HT-29 (cell line): ENCODE measurements at regions not wholly inside any gene's neighbourhood (a gene's known extent, or its start where the extent isn't known, plus 50 kb on each side); places are given as distances from the start of the nearest gene placed in this dataset.

Source experiments
- DNase-seq: peaks from one replicate; pipeline ENCODE4 v3.0.0-alpha.2; 2015; ENCODE audit warnings: low spot score

DNA sequence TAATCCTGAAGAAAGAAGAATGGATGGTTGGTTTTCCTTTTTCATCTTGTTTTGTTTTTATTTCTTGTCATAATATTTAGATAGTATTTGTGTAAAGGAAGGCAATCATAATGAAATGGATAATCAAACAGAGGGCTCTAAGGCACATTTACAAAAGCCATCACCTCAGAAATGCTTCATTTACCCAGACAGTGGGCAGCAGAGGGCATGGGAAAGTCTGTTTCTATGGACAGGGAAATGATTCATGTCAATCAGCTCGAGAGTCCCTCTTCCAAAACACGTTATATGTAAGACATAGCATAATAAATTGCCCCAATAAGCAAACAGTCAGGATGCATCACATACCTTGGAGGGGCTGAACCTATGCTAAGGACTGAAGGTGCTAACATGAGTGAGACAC, 426.1 kb downstream of the PLPP3 start:
- DNase-seq, result no peak

DNA sequence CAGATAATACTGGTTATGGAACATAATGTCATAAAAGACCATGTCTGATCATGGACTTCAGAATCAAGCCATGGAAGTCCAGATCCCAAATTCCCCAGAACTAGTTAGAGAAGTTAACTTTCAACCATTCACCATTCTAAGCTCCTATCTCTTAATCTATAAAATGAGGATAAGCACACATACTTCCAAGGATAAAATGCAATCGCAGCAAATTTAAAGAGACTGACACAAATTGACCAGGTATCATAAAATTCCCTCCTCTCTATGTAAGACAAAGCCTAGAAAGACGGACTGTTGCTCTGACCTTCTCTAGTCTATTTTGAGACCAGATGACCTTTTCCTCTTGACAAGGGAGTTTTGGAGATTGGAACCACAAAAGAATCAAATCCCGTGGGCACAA, 426.7 kb downstream of the PLPP3 start:
- no peak for DNase-seq

- no peak for DNase-seq
Observed at GRCh38 chr1:56151402-56151801, 428.0 kb downstream of the PLPP3 start.

GRCh38 chr1:56150441-56151215, 428.7 kb downstream of the PLPP3 start:
- DNase-seq, result no peak

DNA sequence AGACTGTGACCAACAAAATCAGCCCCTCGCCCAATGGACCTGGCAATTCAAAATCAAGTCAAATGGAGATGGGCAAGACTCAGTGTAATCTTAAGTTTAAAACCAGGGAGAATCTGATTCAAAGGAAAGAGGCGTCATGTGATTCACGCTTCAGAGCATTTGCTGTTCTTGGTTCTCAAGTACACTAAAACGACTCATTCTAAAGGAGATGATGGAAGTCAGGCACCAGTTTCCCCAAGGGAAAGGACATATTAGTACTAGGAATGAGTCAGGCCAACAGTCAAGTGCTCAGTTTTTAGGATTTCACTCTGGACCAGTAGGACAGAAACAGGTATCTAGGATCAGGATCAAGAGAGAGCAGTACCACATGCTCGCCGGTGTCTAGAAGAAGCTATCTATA, 429.6 kb downstream of the PLPP3 start:
- no peak for DNase-seq

DNA sequence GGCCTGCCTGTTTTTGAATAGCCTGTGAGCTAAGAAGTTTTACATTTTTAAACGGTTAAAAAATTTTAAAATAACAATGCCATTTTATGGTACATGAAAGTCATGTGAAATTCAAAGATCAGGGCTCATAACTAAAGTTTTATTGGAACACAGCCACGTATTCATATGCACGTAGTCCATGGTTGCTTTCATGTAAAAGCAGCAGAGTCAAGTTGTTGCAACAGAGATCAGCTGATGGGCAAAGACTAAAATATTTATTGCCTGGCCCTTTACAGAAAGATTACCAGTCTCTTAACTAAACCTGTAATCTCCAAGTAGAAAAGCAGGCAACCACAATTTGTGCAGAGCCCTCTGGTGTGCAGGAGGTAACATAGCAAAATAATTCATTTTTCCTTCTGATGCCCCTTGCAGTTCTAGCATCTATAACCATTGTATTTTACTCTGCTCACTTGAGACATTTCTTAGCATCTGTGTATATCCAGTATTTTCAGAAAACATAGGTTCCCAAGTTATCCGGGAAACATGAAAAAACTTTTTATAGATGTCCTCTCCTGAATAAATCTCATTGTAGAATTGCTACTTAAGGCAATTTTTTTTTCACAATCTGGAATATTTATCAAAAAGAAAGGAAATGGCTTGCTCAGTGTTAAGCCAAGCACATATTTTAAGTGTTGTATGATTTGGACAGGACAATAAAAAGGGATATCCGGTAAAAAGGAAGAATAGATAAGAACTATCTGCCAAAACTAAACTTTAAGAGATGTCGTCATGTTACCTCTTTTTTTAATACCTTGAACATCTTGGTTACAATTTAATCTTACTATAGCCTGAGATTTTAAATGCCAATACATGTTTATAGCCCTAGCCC, 430.8 kb downstream of the PLPP3 start:
- DNase-seq, result peak; percentile 5

- no peak for DNase-seq
Observed at GRCh38 chr1:56147459-56147858, 431.9 kb downstream of the PLPP3 start.

GRCh38 chr1:56147034-56147433, 432.3 kb downstream of the PLPP3 start:
- DNase-seq, result no peak

GRCh38 chr1:56146449-56146848, 432.9 kb downstream of the PLPP3 start:
- no peak for DNase-seq

DNA sequence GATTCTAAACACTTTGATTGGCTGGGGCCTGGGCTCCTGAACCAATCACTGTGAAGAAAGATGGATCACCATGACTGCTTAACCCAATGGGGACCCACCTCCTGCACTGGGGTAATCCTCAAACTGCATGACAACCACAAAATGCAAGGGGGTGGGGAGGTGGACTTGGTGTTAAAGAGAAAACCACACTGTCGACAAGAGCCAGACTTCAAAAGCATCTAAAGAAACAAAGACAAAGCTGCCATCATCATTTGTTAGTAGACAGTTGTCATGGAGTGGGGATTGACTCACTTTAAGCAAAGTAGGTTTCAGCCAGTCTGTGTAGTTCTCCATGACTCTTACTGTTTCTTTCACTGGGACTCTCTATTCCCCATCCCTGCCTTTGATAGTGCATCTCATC, 433.8 kb downstream of the PLPP3 start:
- no peak for DNase-seq

DNA sequence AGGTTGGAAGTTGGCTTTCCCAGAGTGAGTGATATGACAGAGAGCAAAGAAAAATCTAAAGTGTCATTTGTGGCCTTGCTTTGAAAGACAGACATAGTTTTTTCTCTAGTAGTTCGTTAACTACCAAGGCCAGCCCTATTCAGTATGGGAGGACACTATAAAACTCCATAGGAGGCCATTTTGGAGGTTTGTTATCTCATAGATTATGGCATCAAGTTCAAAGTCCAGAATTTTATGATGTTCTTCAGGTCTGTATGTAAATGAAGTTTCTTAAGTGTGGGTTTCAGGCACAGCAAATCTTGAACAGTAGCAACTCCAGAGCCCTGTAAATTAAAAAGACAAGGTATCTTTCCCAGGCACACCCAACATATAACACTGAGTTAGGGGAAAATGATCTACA, 437.1 kb downstream of the PLPP3 start:
- DNase-seq, result no peak

- no peak for DNase-seq
Observed at GRCh38 chr1:56139836-56140235, 439.5 kb downstream of the PLPP3 start.

- no peak for DNase-seq
Observed at GRCh38 chr1:56137521-56138505, 441.6 kb downstream of the PLPP3 start.

DNA sequence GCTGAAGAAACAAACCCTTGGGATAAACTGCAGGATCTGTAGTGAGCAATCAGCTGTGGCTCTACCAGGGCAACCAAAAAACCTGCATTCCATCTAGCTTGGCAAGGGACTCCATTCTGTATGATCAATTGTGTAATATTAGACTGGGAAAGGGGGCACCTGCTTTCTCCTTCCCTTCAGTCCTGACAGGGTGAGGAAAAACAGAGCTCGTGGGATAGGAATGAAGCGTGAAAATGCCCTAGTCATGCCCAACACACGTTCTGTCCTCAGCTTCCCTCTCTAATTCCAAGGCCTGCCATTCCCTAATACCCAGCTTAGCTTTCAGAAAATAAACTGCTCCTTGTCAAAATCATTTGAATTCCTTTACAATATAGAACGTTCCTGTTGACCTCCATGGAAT, 442.3 kb downstream of the PLPP3 start:
- DNase-seq, result no peak

- no peak for DNase-seq
Observed at GRCh38 chr1:56135864-56136147, 443.6 kb downstream of the PLPP3 start.

DNA sequence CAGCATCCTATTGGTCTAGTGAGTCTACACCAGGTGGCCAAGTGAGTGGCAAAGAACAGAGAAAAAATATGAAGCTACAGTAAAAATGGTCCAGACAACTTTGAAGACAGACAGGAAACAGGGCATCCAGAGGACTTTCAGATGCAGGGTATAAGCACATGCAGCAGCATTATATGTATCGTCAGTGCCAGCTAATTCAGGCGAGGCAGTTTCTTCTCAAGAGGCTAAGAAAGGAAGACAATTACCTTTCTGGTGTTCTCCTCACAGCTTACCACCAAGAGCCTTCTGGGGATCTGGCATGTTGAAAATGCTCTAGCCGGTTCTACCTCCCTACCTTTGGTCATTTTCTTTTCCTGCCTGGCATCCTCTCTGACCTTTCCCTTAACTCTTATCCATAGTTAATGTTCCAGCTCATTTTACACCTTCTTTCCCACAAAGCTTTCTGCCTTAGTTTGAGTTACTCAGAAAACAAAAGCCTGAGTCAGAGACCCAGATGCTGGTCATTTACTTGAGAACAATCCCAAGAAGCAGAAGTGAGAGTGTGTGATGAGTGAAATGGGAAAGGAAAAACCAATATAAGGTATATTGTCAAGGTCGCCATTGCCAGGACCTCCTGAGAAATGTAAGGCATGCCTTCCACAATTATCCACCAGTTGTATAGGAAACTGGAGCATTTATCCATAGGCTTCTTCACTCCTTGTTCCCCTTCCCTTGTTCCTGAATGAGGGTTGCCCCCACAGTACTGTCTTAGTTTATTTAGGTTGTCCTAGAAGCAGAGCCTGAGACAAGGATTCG, 444.1 kb downstream of the PLPP3 start:
- no peak for DNase-seq

DNA sequence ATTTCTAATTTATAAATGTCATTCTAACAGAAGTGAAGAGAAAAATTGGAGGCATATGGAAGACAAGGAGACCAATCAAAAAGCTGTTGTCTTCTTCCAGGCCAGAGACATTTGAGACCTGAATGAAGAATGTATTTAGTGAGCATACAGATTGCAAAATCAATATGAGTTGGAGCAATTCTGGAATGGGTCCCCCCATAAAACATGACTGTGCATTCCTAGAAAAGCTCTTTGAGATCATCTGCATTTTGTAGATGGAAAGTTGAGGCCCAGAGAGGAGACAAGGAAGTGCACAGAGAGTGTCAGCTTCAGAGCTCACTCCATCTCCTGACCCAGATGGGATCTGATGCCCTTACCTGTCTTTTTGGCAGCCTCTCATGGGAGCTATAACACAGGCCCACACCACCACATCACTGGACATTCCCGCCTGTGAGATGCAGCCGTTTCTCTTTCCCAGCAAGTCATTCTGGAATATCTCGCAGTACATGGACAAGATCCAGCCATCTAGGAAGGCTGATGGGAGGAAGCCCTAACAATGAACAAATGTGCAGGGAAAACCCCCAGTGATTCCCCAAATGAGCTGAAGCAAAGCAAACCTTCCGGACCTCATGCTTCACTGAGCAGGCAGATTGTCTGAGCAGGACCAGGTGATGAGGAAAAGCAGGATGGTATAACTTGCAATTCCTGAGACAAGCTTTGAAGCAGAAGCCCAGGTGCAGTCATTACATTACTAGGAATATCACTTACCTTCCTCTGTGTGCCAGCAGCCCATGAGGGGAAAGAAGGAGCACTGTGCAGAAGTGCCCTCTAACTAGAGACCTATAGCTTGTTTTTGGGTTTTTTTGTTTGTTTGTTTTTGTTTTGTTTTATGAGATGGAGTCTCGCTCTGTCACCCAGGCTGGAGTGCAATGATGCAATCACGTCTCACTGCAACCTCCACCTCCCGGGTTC, 445.6 kb downstream of the PLPP3 start:
- no peak for DNase-seq

DNA sequence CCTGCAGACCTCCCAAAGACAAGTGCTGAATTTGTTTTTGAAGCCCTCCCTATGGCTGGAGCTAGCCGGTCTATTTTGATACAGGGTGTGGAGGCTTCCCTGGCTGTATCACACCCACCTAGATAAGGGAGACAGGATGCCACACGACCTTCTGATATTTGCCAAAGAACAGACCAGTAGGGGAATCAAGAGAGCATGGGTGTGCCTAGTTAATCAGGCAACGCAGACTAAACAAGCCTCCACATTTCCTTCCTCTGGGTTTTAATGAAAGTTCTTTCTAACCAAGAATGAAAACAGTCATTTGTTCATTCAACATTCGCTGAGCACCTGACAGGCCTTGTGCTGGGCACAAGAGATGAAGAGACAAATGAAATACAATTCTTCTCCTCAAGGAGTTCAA, 446.8 kb downstream of the PLPP3 start:
- no peak for DNase-seq

DNA sequence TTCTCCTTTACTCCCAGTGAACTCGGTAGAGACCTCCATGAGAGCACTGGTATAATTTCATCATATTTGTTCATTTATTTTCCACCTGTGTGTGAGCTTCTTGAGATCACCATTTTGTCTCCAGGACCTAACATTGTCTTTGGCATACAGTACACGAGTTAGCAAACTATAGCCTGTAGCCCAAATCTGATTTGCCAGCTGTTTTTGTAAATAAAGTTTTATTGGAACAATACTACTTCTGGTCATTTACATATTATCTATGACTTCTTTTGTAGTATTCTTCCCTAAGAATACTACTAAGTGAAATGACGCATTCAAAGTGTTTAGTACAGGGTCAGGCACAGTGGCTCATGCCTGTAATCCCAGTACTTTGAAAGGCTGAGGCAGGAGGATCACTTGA, 449.5 kb downstream of the PLPP3 start:
- no peak for DNase-seq

- no peak for DNase-seq
Observed at GRCh38 chr1:56125316-56125715, 454.0 kb downstream of the PLPP3 start.
